ENCODE measurements at regions not wholly inside any gene's neighbourhood (a gene's known extent, or its start where the extent isn't known, plus 50 kb on each side); places are given as distances from the start of the nearest gene placed in this dataset.
"Not testable (repeated sequence)": the region's sequence is repeated elsewhere in the genome, so short reads cannot be mapped to it uniquely, and the experiment has no call there.

- DNase-seq (ENCODE audit: low spot score), result no peak
Observed at GRCh38 chr14:101282418-101282817, 278.9 kb upstream of the DIO3 start.

- no peak for DNase-seq (ENCODE audit: low spot score)
Observed at GRCh38 chr14:101284711-101285110, 276.6 kb upstream of the DIO3 start.

- no peak for DNase-seq (ENCODE audit: low spot score)
Observed at GRCh38 chr14:101286271-101287018, 274.9 kb upstream of the DIO3 start.

- no peak for DNase-seq (ENCODE audit: low spot score)
Observed at GRCh38 chr14:101288436-101289229, 272.7 kb upstream of the DIO3 start.

- no peak for DNase-seq (ENCODE audit: low spot score)
Observed at GRCh38 chr14:101289230-101289690, 272.0 kb upstream of the DIO3 start.

GRCh38 chr14:101289911-101290310 is 271.4 kb upstream of the DIO3 start:
- no peak for DNase-seq (ENCODE audit: low spot score)

GRCh38 chr14:101290611-101291010 is 270.7 kb upstream of the DIO3 start:
- no peak for DNase-seq (ENCODE audit: low spot score)

GRCh38 chr14:101291390-101291789 is 269.9 kb upstream of the DIO3 start:
- DNase-seq (ENCODE audit: low spot score), result no peak

GRCh38 chr14:101292448-101292847 is 268.8 kb upstream of the DIO3 start:
- DNase-seq (ENCODE audit: low spot score), result no peak

GRCh38 chr14:101293605-101294004 is 267.7 kb upstream of the DIO3 start:
- no peak for DNase-seq (ENCODE audit: low spot score)

- no peak for DNase-seq (ENCODE audit: low spot score)
Observed at GRCh38 chr14:101294136-101294535, 267.2 kb upstream of the DIO3 start.

GRCh38 chr14:101299781-101300180 is 261.5 kb upstream of the DIO3 start:
- DNase-seq (ENCODE audit: low spot score), result not testable (repeated sequence)

GRCh38 chr14:101301011-101301410 is 260.3 kb upstream of the DIO3 start:
- no peak for DNase-seq (ENCODE audit: low spot score)

- DNase-seq (ENCODE audit: low spot score), result not testable (repeated sequence)
Observed at GRCh38 chr14:101307162-101307561, 254.1 kb upstream of the DIO3 start.

- not testable (repeated sequence) for DNase-seq (ENCODE audit: low spot score)
Observed at GRCh38 chr14:101311186-101311585, 250.1 kb upstream of the DIO3 start.

GRCh38 chr14:101313268-101313667 is 248.0 kb upstream of the DIO3 start:
- DNase-seq (ENCODE audit: low spot score), result no peak

- no peak for DNase-seq (ENCODE audit: low spot score)
Observed at GRCh38 chr14:101315802-101316296, 245.4 kb upstream of the DIO3 start.

GRCh38 chr14:101318271-101318670 is 243.0 kb upstream of the DIO3 start:
- DNase-seq (ENCODE audit: low spot score), result no peak

GRCh38 chr14:101320396-101320795 is 240.9 kb upstream of the DIO3 start:
- DNase-seq (ENCODE audit: low spot score), result no peak

GRCh38 chr14:101322223-101322622 is 239.1 kb upstream of the DIO3 start:
- DNase-seq (ENCODE audit: low spot score), result no peak

- DNase-seq (ENCODE audit: low spot score), result no peak
Observed at GRCh38 chr14:101323111-101323510, 238.2 kb upstream of the DIO3 start.

- not testable (repeated sequence) for DNase-seq (ENCODE audit: low spot score)
Observed at GRCh38 chr14:101323614-101324235, 237.6 kb upstream of the DIO3 start.

Measured in H4 (cell line).